ENCODE measurements at regions not wholly inside any gene's neighbourhood (a gene's known extent, or its start where the extent isn't known, plus 50 kb on each side); places are given as distances from the start of the nearest gene placed in this dataset.

DNA sequence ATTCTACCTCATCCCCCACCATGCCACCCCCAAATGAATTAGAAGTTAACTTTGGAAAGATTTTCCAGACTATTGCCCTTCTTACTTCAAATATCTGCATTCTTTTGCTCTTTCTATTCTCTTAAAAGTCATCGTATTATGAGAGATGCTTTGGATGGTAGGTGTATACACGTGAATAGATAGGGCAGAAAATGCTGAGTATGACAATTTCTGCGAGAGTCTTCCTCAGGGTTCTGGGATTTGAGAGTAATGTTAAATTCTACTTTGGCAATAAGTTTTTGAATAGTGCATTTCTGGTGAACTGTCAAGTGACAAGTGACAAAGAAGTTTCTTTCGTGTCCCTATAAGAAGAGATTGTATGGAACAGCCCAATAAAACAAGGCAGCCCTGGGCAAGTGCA, 137.6 kb upstream of the DSEL start:
- Histone ChIP-seq H3K4me2 (ENCODE audit: low read depth, low read length, poor library complexity, severe bottlenecking) (no peak overlapping the region), H3K27me3 (ENCODE audit: insufficient read depth, low read length, poor library complexity, severe bottlenecking) (no peaks in the 10 kb centered on the region), H3K4me1 (ENCODE audit: insufficient read depth, low read length, poor library complexity, severe bottlenecking) (no peaks in the 10 kb centered on the region), H3K9me2 (replicated peaks; ENCODE audit: low read depth, low read length) (no peaks in the 10 kb centered on the region), H3K9me3 (ENCODE audit: insufficient read depth, low read depth, low read length) (no peaks in the 10 kb centered on the region), H3K9ac (ENCODE audit: low read depth, low read length, poor library complexity, severe bottlenecking) (no peak overlapping the region), H3K79me2 (ENCODE audit: insufficient read depth, low read length) (no peaks in the 10 kb centered on the region), H3K36me3 (ENCODE audit: insufficient read depth, low read length) (no peaks in the 10 kb centered on the region), H4K20me1 (ENCODE audit: insufficient read depth, low read length, poor library complexity, severe bottlenecking) (no peaks in the 10 kb centered on the region), H2AFZ (ENCODE audit: low read length) (no peak overlapping the region), H3F3A (ENCODE audit: low read depth) (no peaks in the 10 kb centered on the region), H3K4me3 (ENCODE audit: low read length, poor library complexity, severe bottlenecking) (no peak overlapping the region)
- TF ChIP-seq EZH2phosphoT487 (IDR thresholded peaks at IDR 0.05; ENCODE audit: borderline replicate concordance) = no peak
- TF ChIP-seq, protein P1, sequence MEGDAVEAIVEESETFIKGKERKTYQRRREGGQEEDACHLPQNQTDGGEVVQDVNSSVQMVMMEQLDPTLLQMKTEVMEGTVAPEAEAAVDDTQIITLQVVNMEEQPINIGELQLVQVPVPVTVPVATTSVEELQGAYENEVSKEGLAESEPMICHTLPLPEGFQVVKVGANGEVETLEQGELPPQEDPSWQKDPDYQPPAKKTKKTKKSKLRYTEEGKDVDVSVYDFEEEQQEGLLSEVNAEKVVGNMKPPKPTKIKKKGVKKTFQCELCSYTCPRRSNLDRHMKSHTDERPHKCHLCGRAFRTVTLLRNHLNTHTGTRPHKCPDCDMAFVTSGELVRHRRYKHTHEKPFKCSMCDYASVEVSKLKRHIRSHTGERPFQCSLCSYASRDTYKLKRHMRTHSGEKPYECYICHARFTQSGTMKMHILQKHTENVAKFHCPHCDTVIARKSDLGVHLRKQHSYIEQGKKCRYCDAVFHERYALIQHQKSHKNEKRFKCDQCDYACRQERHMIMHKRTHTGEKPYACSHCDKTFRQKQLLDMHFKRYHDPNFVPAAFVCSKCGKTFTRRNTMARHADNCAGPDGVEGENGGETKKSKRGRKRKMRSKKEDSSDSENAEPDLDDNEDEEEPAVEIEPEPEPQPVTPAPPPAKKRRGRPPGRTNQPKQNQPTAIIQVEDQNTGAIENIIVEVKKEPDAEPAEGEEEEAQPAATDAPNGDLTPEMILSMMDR (conservative IDR thresholded peaks at IDR 0.05; ENCODE audit: low read length) = no peak

DNA sequence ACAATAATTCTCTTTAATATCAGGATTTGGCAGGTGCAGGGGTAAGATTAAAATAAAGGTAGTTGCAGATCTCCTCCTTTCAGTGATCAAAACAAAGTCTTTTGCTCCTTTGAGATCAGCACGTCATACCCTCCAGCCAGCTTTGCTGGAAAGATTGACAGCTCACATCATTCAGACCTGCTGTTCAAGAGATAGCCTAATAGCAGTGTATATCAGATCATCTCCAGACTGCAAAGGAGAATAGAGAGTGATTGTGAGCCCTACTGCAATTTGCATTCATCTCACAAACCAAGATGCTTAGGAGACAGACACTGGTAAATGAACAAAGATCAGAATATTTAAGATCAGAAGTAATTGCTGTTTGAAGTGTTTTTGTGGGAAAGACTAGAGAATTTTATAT, 135.8 kb upstream of the DSEL start:
- Histone ChIP-seq H3K9me3 (ENCODE audit: insufficient read depth, low read depth, low read length) (no peaks in the 10 kb centered on the region), H3F3A (ENCODE audit: low read depth) (no peaks in the 10 kb centered on the region), H3K4me3 (ENCODE audit: low read length, poor library complexity, severe bottlenecking) (no peak overlapping the region), H3K79me2 (ENCODE audit: insufficient read depth, low read length) (no peaks in the 10 kb centered on the region), H4K20me1 (ENCODE audit: insufficient read depth, low read length, poor library complexity, severe bottlenecking) (no peaks in the 10 kb centered on the region), H2AFZ (ENCODE audit: low read length) (no peak overlapping the region), H3K36me3 (ENCODE audit: insufficient read depth, low read length) (no peaks in the 10 kb centered on the region), H3K9ac (ENCODE audit: low read depth, low read length, poor library complexity, severe bottlenecking) (no peak overlapping the region), H3K27me3 (ENCODE audit: insufficient read depth, low read length, poor library complexity, severe bottlenecking) (no peaks in the 10 kb centered on the region), H3K4me1 (ENCODE audit: insufficient read depth, low read length, poor library complexity, severe bottlenecking) (no peaks in the 10 kb centered on the region), H3K4me2 (ENCODE audit: low read depth, low read length, poor library complexity, severe bottlenecking) (no peak overlapping the region), H3K9me2 (replicated peaks; ENCODE audit: low read depth, low read length) (no peaks in the 10 kb centered on the region)
- TF ChIP-seq, protein P1 (conservative IDR thresholded peaks at IDR 0.05; ENCODE audit: low read length) = no peak
- TF ChIP-seq EZH2phosphoT487 (IDR thresholded peaks at IDR 0.05; ENCODE audit: borderline replicate concordance) = no peak

DNA sequence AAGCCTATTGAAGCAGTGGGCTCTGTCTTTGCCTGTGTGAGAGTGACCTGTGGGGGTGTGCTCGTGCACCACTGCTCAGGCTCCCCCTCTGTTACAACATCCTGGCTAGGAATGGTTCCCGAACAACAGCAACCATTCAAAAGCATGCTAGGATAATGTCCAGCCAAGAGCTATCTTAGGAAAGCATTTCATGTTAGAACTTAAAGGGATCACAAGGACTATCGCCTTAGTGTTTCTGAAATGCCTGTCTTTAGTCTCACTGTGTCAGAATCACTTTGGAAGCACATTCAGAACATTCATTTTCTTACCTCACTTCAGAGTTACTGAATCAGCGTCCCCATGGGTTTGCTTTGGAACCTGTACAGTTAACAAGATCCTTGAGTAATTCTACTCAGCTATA, 134.9 kb upstream of the DSEL start:
- H3K9me3 ChIP-seq (ENCODE audit: insufficient read depth, low read depth, low read length) = no peaks in the 10 kb centered on the region
- H3K27me3 ChIP-seq (ENCODE audit: insufficient read depth, low read length, poor library complexity, severe bottlenecking) = no peaks in the 10 kb centered on the region
- no peaks in the 10 kb centered on the region for H3K79me2 ChIP-seq (ENCODE audit: insufficient read depth, low read length)
- no peaks in the 10 kb centered on the region for H3K36me3 ChIP-seq (ENCODE audit: insufficient read depth, low read length)
- H3K4me1 ChIP-seq (ENCODE audit: insufficient read depth, low read length, poor library complexity, severe bottlenecking) = no peaks in the 10 kb centered on the region
- no peak overlapping the region for H2AFZ ChIP-seq (ENCODE audit: low read length)
- H3F3A ChIP-seq (ENCODE audit: low read depth) = no peaks in the 10 kb centered on the region
- TF ChIP-seq, protein P1 (conservative IDR thresholded peaks at IDR 0.05; ENCODE audit: low read length) = no peak
- no peak for TF ChIP-seq EZH2phosphoT487 (IDR thresholded peaks at IDR 0.05; ENCODE audit: borderline replicate concordance)
- no peak overlapping the region for H3K9ac ChIP-seq (ENCODE audit: low read depth, low read length, poor library complexity, severe bottlenecking)
- no peaks in the 10 kb centered on the region for H3K9me2 ChIP-seq (replicated peaks; ENCODE audit: low read depth, low read length)
- no peaks in the 10 kb centered on the region for H4K20me1 ChIP-seq (ENCODE audit: insufficient read depth, low read length, poor library complexity, severe bottlenecking)
- no peak overlapping the region for H3K4me2 ChIP-seq (ENCODE audit: low read depth, low read length, poor library complexity, severe bottlenecking)
- H3K4me3 ChIP-seq (ENCODE audit: low read length, poor library complexity, severe bottlenecking) = no peak overlapping the region
